CD1c-positive myeloid dendritic cell (primary cell): ENCODE measurements at regions not wholly inside any gene's neighbourhood (a gene's known extent, or its start where the extent isn't known, plus 50 kb on each side); places are given as distances from the start of the nearest gene placed in this dataset.

Experiments
- DNase-seq: peaks from one replicate; pipeline ENCODE4 v3.0.0-alpha.2; 2016; ENCODE audit errors: extremely low spot score

- peak; percentile 38 for DNase-seq
Measured at GRCh38 chr9:81259896-81260295, 429.5 kb downstream of the TLE1 start.

- DNase-seq, result no peak
Measured at GRCh38 chr9:81256368-81256767, 433.0 kb downstream of the TLE1 start.

DNA sequence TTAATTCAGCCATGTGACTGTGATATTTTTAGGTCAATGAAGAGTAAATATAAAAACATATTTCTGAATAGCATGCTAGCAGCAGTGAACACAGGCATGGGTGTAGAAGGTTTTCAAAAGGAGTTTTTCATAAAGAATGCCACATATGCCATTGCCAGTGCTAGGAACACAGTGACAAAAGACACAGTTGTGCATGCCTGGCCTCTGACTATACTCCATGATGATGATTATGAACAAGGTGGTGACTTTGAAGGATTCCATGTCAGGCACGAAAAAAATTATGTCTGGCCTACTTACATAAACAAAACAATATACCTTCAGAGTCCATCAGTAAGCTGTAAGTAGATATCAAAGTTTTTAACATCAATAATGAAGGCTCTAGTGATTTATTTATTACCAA, 438.7 kb downstream of the TLE1 start:
- no peak for DNase-seq

DNA sequence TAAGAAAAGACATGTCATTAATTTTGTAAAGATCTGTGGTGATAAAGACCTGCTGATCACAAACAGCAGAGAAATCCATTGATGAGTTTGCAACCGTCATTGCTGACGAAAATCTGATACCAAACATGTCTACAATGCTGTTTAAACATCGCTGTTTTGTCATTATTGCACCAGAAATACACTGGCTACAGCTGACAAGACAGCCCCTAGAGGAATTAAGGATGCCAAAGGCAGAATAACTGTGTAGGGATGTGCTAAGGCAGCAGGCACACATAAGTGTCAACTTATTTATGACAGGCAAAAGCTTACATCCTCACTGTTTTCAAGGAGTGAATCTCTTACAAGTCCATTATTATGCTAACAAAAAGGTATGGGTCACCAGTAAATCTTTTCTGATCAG, 439.3 kb downstream of the TLE1 start:
- no peak for DNase-seq

DNA sequence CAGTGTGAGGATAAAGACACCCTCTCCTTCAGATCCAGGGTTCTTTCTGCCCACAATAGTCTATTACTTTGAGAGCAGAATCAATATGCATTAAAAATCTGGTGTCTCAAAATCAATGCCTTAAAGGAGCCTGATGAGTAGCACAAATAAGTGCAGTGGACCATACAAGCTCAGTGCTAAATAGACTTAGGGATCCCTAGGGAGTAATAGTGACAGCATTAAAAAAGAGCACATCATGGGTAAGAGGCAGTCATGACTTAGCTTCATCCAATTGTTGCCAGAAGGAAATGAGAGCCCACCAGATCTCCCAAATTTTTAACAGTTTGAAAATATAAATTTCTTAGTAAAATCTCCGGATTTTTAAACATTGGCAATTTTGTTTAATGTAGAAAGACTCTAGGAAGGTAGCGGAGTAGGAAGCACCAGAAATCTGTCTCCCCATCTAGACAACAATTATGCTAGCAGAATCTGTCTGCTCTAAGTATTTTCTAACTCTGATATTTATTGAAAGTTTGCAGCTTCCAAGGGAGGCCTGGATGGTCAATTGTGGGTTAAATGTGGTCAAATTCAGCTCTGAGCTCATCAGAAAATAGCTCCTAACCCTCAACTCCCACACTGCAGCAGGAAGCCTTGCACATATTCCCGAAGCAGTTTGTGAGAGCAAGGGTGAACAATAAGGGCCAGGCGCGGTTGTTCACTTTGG, 443.9 kb downstream of the TLE1 start:
- no peak for DNase-seq

DNA sequence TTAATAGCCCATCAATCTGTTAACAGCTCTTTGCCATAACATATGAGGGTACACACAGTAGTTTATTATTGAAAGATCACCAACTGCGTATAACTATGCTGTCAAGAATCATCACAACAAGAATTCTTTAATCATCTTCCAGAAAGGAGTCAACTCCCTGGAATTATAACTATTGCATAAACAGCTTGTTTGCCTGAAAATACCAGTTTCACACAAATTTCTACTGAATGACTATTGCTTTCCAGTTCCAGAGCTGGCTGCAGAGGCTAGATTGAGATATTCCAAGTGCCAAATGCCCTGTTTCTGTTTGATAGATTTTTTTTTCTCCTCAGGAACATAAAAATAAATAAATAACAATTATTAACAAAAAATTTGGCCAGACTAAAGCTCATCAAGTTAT, 444.7 kb downstream of the TLE1 start:
- DNase-seq, result no peak

GRCh38 chr9:81242866-81243265, 446.5 kb downstream of the TLE1 start:
- no peak for DNase-seq

DNA sequence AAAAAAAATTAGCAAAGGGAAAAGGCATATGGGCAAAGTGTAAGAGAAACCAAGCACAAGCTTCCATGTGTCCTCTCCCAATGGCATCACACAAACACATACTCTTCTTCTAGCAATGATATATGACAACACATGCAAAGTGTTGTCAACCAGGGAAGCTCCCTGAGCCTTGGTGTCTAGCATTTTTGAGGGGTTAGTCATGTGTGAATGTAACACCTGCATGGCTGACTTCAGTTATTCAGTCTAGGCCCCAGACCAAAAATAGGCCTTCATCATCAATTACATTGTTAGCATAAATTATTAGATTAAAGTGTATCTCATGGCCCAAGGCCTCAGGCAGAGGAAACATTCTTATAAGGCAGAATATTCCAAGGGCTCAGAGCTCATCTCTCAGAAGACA, 450.0 kb downstream of the TLE1 start:
- no peak for DNase-seq

GRCh38 chr9:81237565-81238231, 451.6 kb downstream of the TLE1 start:
- no peak for DNase-seq

- DNase-seq, result peak; percentile 6
Measured at GRCh38 chr9:81234924-81235610, 454.3 kb downstream of the TLE1 start.

DNA sequence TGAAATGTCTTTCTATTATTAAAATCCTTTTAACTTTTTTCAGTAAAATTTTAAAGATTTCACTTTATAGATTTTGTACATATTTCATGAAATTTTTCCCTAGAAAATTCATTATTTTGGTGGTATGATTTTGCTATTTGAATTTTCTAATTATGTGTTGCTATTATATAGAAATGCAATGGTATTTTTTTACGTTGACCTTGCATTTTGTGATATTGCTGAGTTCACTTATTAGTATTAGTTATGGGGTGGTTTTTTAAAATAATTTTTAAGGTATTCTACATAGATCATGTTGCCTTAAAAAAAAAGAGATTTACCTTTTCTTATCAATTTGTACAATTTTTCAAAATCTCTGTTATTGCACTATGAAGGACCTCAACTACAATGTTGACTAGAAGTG, 458.3 kb downstream of the TLE1 start:
- DNase-seq, result no peak

DNA sequence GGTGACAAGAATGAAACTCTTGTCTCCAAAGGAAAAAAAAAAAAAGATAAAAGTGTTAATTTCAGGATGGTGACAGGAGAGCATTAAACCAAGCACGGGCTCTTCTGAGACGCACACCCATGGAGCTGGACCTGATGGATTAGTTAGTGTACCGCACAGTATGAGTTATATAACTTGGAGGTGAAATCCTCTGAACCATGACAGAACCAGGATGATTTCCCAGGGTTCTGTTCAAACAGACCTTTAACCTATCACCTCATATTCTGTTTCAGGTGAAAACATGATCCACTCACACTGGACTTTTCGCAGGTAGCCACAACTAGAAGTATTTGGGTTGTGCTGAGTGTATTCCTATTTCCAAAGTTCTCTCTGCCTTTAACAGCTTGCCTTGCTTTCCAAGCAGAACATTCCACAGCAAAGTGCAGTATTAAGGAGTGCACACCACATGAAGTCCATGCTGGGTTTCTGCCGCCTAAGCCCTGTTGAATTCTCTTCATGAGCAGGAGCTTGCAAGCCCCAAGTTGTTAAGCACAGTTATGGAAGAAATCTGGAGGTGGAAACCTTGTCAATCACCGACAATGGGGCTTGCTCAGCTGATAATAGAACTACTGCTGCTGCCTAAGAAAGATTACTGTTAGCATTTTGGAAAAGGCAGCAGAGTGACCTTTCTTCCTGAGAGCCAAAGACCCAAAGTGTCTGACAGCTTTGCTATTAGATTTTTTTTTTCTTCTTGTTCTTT, 461.7 kb downstream of the TLE1 start:
- no peak for DNase-seq

GRCh38 chr9:81225596-81225995, 463.8 kb downstream of the TLE1 start:
- DNase-seq, result no peak

GRCh38 chr9:81224166-81225081, 464.9 kb downstream of the TLE1 start:
- DNase-seq, result no peak

DNA sequence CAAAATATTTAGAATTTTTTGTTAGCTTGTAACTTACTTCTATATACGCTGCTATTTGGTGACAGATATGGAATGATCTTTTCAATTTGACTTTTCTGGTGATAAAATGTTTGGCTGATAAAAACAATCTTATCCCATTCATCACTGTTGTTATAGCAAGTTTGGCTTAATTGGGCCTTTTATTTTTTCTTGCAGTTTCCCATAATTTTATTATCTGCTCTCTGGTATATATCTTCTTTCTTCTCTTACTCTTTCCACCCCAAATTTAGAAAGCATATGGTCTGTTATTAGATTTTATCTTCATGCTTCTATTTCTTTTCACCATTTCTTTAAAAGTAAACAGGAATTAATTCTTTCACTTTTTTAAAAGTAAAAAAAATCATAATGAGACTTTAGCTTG, 474.4 kb downstream of the TLE1 start:
- no peak for DNase-seq

DNA sequence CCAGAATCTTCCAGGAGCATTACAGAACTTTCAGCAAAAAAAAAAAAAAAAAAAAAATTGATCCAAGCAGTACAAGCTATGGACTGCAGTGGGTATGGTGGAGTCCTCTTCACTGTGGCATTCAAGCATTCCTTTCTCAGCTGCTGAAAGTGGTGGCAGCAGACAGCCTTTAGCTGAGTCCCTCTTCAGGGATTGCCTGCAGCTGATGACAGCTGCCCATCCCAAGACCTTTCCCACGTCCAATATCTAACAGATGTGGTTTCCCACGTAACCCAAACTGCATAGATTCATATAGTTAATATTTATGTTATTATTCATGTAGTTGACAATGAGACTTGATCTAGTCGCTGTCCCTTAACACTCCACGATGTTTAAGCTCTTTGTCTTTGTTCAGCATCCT, 475.9 kb downstream of the TLE1 start:
- no peak for DNase-seq

- DNase-seq, result no peak
Measured at GRCh38 chr9:81211741-81212140, 477.6 kb downstream of the TLE1 start.

DNA sequence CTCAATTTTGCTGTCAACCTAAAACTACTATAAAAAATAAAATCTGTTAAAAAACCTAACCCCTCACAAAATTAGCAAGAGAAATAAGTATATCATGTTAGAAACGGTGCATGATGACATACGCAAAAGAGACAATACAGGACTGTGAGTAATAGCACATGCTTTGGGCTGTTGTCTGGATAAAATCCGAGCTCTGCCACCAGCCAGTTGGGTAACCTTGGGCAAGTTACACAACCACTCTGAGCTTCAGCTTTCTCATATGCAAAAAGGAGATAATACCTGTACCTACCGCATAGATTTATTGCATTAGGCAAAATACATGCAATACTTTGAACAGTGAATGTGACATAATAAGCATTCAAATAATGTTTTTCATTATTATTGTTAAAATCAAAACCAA, 481.7 kb downstream of the TLE1 start:
- no peak for DNase-seq

GRCh38 chr9:81202292-81202691, 487.1 kb downstream of the TLE1 start:
- no peak for DNase-seq

DNA sequence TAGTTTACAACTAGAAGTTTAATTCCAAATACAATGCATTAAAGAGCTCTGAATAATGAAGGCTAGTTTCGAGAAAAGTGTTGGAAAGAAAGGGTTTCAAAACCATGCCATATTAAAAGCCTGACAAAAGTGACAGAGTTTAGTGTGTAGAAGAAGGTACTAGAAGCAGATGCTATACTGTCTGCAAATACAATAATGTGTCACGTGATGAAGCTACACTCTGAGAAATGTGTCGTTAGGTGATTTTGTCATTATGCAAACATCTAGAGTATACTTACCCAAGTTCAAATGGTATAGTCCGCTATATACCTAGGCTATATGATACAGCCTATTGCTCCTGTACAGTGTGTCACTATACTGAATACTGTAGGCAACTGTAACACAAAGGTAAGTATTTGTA, 494.1 kb downstream of the TLE1 start:
- DNase-seq, result no peak
